GM10248 (cell line): ENCODE measurements at regions not wholly inside any gene's neighbourhood (a gene's known extent, or its start where the extent isn't known, plus 50 kb on each side); places are given as distances from the start of the nearest gene placed in this dataset.

Source experiments
- CTCF ChIA-PET: fragments of 300-600 bp; sonication (Branson Sonifier 250); formaldehyde crosslinking; extraction: SDS; loops from one replicate; lab custom pipeline; 2021; ENCODE audit warnings: antibody characterized with exemption; lab: Yijun Ruan, JAX
- POLR2A ChIA-PET: fragments of 350-650 bp; sonication (Branson Sonifier 250); formaldehyde crosslinking; extraction: SDS; loops from one replicate; lab custom pipeline; 2020; ENCODE audit warnings: antibody characterized with exemption; lab: Yijun Ruan, JAX
- DNase-seq: peaks from one replicate; pipeline ENCODE4 v3.0.0; 2012; ENCODE audit errors: extremely low spot score
- TF ChIP-seq, protein P1 (sequence below): IDR thresholded peaks from 2 replicates; pipeline ENCODE4 v1.5.1; 2012; ENCODE audit warnings: mild to moderate bottlenecking, low read depth; ENCODE audit errors: extremely low read depth, missing control alignments, control extremely low read depth

GRCh38 chr15:47937834-47938233 is 183.0 kb upstream of the SLC24A5 start:
- DNase-seq: no peak
- CTCF ChIA-PET: no interaction called here
- POLR2A ChIA-PET: no interaction called here
- TF ChIP-seq, protein P1, sequence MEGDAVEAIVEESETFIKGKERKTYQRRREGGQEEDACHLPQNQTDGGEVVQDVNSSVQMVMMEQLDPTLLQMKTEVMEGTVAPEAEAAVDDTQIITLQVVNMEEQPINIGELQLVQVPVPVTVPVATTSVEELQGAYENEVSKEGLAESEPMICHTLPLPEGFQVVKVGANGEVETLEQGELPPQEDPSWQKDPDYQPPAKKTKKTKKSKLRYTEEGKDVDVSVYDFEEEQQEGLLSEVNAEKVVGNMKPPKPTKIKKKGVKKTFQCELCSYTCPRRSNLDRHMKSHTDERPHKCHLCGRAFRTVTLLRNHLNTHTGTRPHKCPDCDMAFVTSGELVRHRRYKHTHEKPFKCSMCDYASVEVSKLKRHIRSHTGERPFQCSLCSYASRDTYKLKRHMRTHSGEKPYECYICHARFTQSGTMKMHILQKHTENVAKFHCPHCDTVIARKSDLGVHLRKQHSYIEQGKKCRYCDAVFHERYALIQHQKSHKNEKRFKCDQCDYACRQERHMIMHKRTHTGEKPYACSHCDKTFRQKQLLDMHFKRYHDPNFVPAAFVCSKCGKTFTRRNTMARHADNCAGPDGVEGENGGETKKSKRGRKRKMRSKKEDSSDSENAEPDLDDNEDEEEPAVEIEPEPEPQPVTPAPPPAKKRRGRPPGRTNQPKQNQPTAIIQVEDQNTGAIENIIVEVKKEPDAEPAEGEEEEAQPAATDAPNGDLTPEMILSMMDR: no peak

DNA sequence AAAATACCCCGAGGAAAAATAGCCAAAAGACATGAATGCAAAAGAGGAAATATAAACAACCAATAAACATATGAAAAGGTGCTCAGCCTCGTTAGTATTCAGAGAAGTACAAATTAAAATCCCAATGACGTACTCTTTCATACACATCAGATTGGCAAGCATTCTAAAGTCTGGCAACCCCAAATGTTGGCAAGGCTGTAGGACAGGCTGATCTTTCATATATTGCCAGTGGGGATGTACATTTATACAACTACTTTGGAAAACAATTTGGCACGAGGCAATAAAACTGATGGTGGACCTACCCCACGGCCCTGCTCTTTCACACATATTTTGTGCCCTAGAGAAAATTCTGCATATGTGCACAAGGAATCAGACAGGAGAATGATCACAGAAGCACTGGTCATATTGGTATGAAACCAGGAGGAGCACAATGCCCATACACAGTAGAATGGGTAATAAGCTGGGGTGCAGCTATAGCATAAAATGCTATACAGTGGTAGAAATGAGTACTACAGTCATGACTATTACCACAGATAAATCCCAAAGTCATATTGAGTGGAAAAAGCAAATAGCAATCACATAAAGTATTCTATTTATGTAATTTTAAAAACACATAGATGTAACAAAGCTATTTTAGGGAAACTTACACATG is 176.0 kb upstream of the SLC24A5 start:
- TF ChIP-seq, protein P1: no peak

DNA sequence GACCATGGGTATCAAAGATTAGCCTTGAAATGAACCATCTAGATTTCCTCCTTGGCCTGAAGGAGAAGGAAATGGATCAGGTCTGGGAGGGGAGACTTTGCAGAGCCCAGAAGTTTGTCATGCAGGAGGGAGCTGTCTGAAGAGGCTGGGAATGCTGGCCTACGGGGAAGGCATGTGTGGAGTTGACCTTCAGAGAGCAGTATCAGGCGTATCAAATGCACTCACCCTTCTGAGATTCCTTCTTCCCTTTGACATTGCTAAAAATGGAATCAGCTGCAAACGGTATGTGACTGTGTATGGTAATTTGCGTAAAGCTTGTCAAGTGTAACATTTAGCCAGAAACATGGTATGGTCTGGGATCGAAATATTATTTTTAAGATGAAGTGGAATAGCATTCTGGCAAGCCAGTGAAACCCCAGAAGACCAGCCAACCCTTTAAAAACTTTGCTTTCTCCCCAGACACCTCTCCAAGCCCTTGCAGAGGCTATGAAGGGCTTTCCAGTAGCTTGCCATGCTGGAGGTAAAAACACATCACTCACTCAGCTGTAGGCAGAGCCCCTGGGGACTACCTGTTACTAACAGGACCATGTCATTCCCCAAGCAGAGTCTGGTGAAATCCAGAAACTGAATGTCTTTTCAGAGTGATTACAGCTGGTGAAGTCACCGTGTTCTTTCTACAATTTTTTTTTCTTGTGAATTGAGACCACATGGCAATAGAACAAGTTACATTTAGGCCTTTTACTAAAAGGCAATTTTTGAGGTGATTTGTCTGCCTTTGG is 174.7 kb upstream of the SLC24A5 start:
- CTCF ChIA-PET: interaction anchor here (0.8 kb wide), 1 partner anchor 14 kb away, joined by 3 read pairs; no protein-coding TSS in a partner anchor
- no peak for DNase-seq
- TF ChIP-seq, protein P1: no peak
- POLR2A ChIA-PET: no interaction called here

More for the DNA sequence above, 176.0 kb upstream of the SLC24A5 start:
- CTCF ChIA-PET: no interaction called here
- DNase-seq: no peak
- POLR2A ChIA-PET: no interaction called here

GRCh38 chr15:47949815-47950214 is 171.0 kb upstream of the SLC24A5 start:
- POLR2A ChIA-PET: no interaction called here
- TF ChIP-seq, protein P1: no peak
- CTCF ChIA-PET: interaction anchor here (0.9 to 1.7 kb wide), 5 partner anchors 8 to 38 kb away, joined by 3 to 8 read pairs (median 4); no protein-coding TSS in a partner anchor
- DNase-seq: no peak

GRCh38 chr15:47950447-47950846 is 170.3 kb upstream of the SLC24A5 start:
- TF ChIP-seq, protein P1: no peak
- no peak for DNase-seq
- POLR2A ChIA-PET: no interaction called here
- CTCF ChIA-PET: interaction anchor here (1.1 to 1.7 kb wide), 4 partner anchors 9 to 38 kb away, joined by 3 to 8 read pairs (median 4); no protein-coding TSS in a partner anchor

GRCh38 chr15:47951781-47952180 is 169.0 kb upstream of the SLC24A5 start:
- POLR2A ChIA-PET: no interaction called here
- CTCF ChIA-PET: interaction anchor here (1.4 kb wide), 1 partner anchor 22 kb away, joined by 3 read pairs; no protein-coding TSS in a partner anchor
- TF ChIP-seq, protein P1: no peak
- no peak for DNase-seq
